ENCODE measurements at regions not wholly inside any gene's neighbourhood (a gene's known extent, or its start where the extent isn't known, plus 50 kb on each side); places are given as distances from the start of the nearest gene placed in this dataset.

DNA sequence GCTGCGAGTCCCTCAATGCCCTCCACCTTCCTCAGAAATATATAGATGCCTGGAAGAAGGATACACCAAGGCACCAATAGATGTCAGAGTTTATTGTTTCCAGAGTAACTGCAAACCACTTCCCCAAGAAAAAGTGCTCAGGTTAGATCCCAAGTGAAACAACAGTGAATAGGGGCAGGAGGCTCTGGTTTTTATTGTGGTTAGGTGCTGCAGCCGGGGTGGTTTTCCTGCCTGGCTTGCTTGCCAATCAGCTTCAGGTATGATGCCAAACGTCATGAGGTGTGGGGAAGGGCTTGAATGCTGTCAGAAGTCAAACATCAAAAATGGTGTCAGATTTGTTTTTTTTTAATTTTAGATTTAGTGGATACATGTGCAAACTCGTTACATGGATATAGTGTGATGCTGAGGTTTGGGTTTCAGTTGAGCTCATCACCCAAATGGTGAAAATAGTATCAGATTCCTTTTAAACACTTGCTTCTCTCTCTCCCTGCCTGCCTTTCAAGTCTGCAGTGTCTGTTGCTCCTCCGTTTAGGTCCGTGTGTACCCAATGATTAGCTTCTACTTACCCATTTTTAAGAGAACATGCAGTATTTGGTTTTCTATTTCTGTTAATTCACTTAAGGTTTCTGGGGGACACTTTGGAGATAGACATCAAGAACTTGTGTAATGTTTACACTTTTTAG lies 1317.0 kb downstream of the MRPL39 start:
- DNase-seq: peak; percentile 30

GRCh38 chr21:24289539-24289938 lies 1317.7 kb downstream of the MRPL39 start:
- no peak for DNase-seq

- DNase-seq: no peak
These were observed 1326.7 kb downstream of the MRPL39 start for GRCh38 chr21:24280596-24280995.

GRCh38 chr21:24278711-24279110 lies 1328.6 kb downstream of the MRPL39 start:
- no peak for DNase-seq

DNA sequence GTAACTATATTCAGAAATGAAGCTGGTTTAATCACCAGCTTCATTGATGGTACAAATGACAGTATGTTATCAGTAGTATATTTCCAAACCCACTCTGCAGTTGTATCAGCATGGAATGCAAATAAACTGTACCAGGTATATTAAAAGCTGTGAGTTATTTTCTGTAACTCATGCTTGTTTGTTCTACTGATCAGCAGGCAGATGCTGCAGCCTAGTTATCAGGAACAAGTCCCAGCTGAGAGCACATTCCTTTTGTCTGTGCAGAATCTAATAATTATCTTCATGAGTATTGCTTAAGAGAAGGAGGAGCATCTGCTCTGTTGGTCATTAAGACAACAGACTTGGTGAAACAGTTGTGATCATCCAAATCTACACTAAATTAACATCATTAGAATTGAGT lies 1331.1 kb downstream of the MRPL39 start:
- no peak for DNase-seq

DNA sequence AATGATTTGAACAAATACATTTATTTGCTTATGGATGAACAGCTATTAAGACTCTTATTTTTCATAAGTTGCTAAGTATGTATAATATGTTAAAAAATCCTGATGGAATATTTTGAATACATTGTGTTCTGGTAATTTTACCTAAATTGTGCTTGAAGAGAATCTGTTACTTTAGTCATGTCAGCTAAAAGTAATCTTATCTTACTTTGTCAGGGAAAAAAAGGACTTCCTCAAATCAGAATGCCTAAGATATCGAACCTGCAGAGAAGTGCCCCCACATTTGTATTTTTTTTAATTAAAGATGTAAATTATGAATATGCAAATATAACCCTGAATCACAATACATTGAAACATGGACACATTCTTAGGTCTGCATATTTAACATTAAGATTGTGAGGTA lies 1331.7 kb downstream of the MRPL39 start:
- no peak for DNase-seq

- DNase-seq: no peak
These were observed 1334.8 kb downstream of the MRPL39 start for GRCh38 chr21:24272521-24272938.

DNA sequence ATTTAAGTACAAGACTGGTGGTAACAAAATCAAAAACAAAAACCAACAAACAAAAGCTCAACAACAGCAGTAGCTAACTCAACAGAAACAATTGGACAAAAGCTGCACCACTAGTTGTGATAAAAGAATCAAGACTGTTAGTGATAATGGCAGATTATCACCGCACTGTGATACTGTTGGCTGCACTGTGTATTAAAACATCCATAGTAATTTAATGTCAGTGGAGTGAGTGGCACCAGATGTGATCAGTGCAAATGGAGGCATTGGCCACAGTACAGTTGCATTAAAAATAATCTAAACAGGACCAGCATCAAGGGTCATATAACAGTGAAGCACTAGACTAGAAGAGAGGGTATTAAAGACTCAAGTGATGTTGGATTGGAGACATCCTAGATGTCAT lies 1341.3 kb downstream of the MRPL39 start:
- DNase-seq: no peak

- DNase-seq: no peak
These were observed 1346.5 kb downstream of the MRPL39 start for GRCh38 chr21:24260751-24261150.

- no peak for DNase-seq
These were observed 1348.0 kb downstream of the MRPL39 start for GRCh38 chr21:24259241-24259640.

- no peak for DNase-seq
These were observed 1351.7 kb downstream of the MRPL39 start for GRCh38 chr21:24255591-24255990.

DNA sequence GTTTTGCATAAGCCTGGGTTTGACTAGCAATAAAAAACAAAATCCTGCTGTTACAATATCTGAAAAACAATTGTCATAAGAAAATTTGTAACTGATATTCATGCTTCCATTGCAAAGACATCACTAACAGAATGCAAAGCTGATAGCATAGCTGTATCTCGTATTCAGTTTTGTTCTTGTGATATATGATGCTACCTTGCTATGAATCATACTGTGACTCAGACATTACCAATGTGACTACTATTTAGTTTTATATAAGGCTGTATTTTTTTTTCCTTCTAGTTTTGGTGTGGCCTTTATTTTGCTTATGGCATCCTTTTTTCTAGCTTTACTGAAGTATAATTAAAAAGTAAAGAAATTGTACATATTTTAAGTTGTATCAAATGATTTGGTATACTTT lies 1381.8 kb downstream of the MRPL39 start:
- DNase-seq: no peak

DNA sequence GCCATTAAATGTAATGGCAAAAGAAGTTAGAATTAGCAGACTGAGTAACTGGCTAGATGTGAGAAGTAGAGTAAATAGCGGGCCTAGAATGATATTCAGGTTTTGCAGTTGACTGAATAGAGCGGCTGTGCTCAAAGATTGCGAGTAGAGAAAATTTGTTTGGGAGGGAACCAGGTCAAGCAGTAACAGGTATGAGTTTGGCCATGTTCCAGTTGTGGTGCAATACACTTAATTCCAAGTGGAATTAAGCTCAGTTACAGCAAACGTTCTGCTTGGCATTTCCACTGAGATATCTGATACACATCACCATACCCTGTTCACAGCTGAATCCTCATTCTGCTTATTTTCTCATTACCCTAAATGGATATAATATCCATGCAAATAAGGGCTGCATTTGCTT lies 1382.9 kb downstream of the MRPL39 start:
- DNase-seq: no peak

DNA sequence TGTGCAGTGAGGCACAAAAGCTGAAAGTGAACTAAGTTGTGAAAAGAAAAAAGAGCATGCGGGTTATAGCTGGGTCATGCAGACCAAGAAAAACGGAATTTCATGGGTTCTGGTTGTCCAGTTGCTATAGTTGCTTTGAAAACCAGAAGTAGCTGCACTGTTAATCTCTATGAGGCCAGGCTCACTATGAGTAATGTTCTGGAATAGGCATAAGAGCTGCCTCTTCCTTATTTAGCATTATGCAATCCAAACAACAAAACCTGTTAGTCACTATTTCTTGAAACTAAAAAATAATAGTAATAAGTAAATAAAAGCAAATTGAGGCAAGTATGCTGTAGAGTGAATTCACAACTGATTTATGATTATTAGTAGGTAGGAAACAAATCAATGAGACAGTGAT lies 1383.7 kb downstream of the MRPL39 start:
- no peak for DNase-seq

DNA sequence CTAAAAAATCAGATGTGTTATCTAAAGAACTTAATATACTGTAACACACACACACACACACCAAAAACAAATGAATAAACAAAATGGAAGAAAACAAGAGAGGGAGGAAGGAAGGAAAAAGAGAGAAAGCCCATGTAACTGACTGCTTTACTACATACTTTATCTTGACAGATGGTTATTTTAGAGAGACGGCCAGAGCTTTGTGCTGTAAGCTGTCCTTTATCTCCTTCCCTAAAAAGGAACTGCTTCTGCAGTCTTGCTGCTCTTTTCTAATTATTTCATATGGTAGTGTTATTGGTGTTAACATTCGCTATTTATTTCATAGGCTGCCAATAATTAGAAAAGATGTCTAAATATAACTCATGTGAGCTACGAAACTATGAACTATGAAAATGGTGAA lies 1384.6 kb downstream of the MRPL39 start:
- no peak for DNase-seq

DNA sequence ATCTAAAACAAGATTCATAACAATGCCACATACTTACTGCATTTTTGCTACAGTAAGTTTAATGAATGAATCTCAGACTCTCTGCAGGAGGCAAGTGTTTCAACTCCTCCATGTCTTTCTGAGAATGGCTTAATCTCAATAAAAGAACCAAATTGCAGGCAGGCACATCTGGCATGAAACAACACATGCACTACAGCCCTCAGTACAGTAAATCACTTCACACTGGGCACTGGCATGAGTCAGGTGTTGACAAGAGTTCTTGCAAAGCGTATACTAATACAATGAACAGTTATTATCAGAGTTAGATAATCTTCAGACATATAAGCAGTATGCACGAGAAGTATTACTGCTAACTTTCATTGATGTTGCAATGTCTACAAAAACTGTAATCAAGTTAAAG lies 1386.8 kb downstream of the MRPL39 start:
- DNase-seq: no peak

DNA sequence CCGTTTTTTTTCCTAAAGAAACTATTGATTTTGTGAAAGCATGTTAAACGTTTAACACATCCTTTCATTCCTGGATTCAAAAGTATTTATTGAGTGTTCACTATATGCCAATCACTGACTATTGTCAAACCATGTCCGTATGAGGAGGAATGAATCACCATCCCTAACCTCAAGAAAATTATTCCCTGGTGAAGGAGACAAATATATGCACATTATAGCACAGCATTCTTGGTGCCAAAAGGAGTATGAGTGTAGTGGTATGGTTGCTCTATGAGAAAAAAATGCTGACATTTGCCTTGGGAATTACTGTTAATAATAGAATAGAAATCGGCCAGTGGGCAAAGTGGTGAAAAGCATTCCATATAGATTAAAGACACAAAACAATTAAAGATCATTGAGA lies 1390.1 kb downstream of the MRPL39 start:
- no peak for DNase-seq

DNA sequence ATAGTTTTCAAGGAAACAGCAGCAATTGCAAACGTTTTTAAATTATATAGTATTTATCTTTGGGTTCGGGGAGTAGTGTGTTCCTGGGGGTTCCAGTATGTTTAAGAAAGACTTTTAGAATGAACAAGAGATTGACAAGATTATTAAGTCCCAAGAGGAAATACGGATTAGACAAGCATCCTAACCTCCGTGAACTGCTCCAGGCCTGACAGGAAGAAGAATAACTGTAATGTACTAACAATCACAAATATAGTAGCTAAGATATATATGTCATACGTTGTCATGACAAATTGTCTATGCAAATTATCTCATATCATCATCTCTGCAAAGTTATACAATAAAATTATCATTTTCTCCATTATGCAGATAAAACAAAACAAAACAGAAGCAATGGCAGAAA lies 1397.2 kb downstream of the MRPL39 start:
- DNase-seq: no peak

DNA sequence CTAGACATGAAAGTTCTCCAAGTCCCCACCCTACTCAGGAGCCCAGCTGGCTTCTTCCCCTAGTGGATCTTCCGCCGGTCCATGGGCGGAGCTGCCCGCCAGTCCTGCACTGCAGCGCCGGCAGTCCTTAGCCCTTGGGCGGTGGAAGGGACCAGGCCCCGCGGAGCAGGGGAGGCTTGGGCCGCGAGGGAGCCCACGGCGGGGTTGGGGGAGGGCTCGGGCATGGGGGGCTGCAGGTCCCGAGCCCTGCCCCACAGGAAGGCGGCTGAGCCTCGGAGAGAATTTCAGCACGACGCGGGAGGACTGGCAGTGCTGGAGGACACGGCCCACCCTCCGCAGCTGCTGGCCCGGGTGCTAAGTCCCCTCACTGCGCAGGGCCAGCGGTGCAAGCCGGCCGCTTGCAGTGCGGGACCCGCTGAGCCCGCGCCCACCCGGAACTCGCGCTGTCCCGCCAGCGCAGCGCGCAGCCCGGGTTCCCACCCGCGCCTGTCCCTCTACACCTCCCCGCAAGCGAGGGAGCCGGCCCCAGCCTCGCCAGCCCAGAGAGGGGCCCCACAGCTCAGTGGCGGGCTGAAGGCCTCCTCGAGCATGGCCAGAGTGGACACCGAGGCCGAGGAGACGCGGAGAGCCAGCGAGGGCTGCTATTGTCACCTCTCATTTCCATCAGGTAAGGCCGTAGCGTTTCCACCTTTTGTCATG lies 1398.6 kb downstream of the MRPL39 start:
- no peak for DNase-seq

- DNase-seq: no peak
These were observed 1402.0 kb downstream of the MRPL39 start for GRCh38 chr21:24205319-24205718.

DNA sequence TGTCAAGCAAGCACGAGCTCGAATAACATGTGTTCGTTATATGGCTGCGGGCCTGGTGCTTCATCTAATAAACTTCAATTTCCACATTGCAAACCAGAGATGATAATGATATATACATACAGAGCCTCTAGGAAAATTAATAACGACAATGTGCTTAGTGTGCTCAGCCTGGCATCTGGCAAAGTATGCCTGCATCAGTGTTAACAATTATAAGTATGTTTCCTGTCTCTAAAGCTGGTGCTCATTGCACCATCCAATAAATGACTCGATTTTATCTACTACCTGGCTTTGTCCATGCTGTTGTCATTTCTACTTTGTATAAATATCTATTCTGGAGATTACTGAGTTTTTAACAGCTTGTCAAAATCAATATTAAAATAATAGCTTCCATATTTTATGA lies 1402.6 kb downstream of the MRPL39 start:
- DNase-seq: no peak

DNA sequence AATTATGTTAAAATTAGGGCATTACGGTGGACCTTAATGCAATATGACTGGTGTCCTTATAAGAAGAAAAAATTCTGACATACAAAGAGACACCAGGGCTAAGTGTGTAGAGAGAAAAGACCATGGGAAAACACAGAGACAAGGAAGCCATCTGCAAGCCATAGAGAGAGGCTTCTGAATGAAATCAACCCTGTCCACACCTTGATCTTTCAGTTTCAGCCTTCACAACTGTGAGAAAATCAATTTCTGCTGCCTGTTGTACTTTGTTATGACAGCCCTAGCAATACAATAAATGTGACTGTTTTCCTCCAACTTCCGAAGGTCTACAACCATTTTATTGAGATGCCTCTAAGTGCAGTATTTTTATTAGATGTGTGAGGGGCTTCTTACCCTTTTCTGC lies 1407.2 kb downstream of the MRPL39 start:
- DNase-seq: no peak

GRCh38 chr21:24197923-24198322 lies 1409.4 kb downstream of the MRPL39 start:
- no peak for DNase-seq

DNA sequence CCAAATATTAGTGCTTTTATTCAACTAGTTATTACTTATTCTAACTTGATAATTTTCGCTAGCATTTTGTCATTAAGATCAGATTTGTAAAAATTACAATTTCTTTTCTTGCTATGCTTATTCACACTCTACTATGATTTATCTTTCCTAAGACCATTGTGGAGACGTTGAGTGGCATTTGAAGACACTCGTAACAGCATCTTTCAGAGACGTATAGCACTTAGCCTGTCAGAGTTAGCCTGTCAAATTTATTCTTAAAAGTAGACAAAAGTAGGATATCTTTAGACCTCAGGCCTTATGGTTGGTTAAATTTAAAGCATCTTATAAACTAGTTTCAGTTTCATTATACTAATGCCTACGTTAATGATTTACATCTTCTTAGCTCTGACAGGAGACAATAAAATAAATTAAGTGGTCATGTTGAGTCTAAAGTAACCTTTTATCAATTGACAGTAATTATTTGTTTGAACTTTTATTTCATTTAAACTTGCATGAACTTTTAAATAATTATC lies 1410.1 kb downstream of the MRPL39 start:
- no peak for DNase-seq

GRCh38 chr21:24188506-24188905 lies 1418.8 kb downstream of the MRPL39 start:
- no peak for DNase-seq

Measured in CD4-positive, alpha-beta T cell treated with Interleukin-6 for 4 hours (primary cell).